ENCODE measurements at regions not wholly inside any gene's neighbourhood (a gene's known extent, or its start where the extent isn't known, plus 50 kb on each side); places are given as distances from the start of the nearest gene placed in this dataset.

- no peak for DNase-seq (ENCODE audit: low read depth)
These were observed 801.7 kb downstream of the BRD1 start for GRCh38 chr22:49025791-49026493.

DNA sequence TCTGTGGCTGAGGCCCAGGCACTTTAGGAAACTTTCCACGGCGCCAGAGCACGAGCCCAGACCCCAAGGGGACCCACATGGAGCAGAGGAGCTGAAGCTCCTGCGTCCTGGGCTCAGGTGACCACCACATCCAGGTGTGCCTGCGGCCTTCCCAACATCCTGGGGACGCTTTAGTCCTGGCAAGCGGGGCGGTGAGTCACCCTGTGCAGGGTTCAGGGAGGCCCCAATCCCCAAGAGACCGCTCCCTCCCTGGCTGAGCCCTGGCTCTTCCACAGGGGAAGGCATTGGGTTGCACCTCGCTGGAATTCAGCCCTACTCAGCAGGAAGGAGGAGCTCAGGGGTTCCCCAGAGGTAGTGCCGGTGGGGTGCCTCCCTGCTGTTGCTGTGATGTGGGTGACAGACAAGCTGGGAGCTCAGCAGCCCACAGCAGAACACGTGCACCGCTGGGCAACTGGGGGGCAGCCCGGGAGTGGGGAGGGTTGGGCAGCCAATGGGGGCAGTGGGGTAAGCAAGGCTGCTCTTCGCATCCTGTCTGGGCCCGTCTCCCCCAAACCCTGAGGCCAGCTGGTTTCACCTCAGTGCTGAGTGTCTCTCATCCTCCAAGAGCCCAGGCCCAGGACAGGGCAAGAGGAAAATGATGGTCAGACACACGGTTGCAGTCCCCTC lies 802.8 kb downstream of the BRD1 start:
- DNase-seq (ENCODE audit: low read depth), result no peak

DNA sequence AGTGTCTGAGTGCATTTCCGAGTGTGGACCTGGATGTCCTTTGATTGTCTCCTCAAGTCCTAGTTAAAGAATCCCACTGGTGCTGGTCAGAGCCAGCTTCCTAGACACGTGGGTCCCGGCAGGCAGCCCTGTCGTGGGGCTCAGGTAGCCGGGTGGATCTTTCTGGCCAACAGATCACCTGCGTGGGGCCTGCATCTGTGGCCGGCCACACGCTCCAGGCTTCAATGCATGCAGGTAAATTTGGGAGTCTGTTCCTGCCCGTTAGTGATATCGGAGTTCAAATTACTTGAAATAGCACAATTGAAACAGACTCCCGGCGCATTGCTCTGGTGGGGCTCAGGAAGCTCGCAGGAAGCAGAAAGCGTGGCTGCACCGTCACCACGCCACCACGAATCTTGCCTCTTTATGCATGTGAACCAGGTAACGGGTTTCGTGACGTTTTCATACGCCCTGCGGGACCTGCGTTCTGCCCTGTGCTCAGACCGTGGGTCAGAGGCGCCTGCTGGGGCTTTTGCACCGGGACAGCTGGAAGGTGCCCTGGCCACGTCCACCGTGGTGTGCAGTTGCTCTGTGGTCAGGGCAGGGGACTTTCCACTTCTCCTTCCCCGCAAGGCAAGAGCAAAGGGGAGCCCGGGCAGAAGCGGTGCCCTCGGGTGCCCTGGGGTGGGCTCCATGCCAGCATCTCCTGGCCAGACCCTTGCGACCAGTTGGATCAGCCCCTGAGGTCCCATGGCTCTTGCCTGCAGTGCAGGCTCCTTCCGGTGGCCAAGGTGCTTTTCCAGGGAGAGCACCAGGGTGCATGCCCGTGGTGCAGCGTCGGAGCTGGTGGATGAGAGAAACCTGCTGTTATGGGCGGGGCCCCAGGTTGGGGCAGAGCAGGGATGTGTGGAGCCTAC lies 803.5 kb downstream of the BRD1 start:
- no peak for DNase-seq (ENCODE audit: low read depth)

DNA sequence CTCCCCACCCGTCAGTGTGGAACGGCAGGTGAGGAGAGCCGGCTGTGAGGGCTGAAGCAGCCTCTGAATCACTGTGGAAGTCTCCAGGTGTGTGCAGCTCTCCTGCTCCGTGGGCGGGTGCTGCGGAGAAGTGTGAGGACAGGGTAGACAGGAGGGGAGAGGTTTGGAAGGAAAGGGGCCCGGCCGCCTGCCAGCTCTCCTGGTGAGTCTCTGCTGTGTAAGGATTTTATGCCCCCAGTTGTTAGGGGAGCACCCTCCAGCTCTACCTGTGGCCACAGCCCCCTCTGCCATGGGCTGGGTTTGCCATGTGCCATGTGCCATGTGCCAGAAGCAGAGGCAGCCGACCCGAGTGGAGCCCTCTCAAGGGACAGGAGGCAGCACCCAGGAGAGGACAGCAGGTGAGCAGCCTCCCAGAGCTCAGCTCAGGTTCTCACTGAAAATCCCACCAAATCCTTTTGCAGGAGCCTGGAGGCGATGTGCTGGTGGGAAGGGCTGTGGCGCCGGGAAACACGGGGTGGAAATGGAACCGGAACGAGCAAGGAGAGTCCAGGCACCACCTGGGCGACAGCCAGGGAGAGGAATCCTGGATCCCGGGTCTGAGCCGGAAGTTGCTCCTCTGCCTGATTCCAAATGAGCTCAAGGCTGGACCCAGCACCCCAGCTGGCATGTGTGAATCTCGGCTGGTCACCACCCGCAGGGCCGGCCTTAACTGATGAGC lies 804.4 kb downstream of the BRD1 start:
- no peak for DNase-seq (ENCODE audit: low read depth)

DNA sequence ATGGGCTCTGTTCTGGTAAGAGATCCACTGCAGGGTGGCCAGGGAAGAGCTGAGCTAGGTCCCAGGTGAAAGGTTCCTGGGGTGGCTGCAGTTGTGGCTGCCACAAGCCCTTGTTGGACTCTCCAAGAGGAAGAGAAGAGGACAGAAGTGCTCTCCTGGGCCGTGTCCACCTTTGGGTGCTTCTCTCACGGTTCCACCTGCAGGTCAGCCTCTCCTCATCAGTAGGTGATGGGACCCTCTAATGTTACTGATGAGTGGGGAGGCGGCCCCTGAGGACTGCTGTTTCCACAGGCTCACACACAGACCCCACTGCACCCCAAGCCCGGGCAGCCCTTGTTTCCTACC lies 804.9 kb downstream of the BRD1 start:
- DNase-seq (ENCODE audit: low read depth), result no peak

GRCh38 chr22:49021926-49022815 lies 805.5 kb downstream of the BRD1 start:
- no peak for DNase-seq (ENCODE audit: low read depth)

GRCh38 chr22:49021131-49021925 lies 806.3 kb downstream of the BRD1 start:
- DNase-seq (ENCODE audit: low read depth), result no peak

- no peak for DNase-seq (ENCODE audit: low read depth)
These were observed 807.6 kb downstream of the BRD1 start for GRCh38 chr22:49019737-49020713.

DNA sequence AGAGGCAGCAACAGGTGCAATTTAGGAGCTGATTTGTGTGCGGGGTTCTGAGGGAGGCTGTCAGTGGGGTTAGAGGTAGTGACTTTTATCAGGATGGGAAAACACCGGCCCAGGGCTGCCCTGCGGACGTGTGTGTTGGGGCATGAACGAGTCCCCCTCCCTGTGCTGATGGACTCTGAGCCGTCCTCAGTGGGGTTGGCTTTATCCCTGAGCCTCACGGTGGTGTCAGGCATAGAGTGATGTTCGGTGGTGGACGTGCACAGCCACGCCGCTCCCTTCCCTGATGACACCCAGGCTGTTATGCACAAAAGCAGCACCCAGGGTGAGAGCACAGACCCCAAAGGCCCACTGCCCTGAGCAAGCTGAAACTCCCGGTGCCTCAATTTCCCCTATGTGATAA lies 809.1 kb downstream of the BRD1 start:
- DNase-seq (ENCODE audit: low read depth), result no peak

DNA sequence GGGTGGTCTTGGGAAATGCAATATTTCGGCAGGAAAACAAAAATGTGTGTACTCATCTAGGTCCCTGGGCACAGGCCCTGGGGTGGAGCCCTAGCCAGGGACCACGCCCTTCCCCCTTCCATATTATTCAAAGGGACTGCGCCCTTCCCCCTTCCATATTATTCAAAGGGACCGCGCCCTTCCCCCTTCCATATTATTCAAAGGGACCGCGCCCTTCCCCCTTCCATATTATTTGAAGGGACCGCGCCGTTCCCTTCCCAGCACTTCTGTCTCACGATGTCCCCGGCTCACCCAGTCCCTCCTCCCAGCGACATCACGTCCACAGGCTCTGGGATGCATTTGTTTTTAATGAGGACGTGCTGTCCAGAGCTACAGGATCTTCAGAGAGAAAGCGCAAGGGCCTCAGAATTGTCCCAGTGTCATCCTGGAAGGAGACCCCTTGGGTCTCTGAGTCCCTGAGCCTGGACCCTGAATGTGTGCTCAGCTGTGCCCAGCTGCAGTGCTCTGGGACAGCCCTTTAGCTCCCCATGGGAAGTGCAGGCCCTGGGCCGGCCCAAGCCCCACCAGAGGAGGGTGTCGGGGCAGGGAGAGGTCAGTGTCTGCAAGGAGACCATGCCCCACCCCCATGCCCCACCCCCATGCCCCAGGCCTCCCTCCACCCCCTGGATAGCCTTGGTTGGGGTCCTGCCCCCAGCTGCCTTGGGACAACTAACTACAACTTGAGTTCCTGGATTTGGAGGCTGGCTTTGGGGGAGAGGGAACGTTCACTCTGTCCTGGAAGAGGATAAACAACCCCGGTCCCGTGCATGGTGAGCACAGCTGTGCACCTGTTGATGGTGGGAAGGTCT lies 810.0 kb downstream of the BRD1 start:
- DNase-seq (ENCODE audit: low read depth), result no peak

GRCh38 chr22:49016909-49017481 lies 810.7 kb downstream of the BRD1 start:
- DNase-seq (ENCODE audit: low read depth), result no peak

DNA sequence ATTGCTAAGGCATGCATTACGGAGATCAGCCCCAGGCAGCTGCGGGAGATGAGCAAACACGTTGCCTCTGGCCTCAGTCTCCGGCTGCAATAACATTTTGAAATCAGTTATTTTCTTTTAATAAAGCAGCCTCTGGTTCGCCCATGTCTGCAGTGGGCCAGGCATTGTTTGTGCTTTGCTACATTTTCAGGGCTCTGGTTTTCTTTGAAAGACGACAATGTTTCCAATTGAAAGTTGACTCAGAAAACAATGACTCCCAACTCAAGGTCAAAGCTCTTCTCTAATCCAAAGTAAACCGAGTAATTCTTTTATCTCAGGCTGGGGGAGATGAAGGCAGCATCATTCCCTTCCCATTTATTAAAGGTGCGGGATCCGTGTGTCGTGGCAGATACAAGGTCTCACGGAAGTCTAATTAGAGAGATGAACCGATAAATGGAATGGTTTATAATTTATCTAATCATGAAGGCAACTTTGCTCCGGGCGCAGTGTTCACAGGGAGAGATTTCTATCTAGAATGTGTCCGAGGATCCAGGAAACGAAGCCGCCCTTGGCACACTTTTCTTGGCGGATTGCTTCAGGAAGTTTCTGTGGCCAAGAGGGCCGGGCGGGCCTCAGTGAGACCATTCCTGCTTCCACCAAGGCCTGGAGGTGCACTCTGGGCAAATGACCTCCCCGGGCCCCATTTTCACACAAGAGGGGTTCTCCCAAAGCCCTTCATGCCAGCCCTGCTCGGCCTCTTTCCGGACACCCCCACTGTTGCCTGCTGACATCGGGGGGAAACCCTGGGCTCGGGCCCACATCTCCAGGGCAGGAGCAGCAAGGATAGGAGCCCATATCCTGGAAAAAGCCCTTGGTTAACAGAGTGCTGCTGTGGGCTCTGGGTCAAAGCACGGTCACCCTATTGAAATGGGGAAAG lies 811.4 kb downstream of the BRD1 start:
- no peak for DNase-seq (ENCODE audit: low read depth)

DNA sequence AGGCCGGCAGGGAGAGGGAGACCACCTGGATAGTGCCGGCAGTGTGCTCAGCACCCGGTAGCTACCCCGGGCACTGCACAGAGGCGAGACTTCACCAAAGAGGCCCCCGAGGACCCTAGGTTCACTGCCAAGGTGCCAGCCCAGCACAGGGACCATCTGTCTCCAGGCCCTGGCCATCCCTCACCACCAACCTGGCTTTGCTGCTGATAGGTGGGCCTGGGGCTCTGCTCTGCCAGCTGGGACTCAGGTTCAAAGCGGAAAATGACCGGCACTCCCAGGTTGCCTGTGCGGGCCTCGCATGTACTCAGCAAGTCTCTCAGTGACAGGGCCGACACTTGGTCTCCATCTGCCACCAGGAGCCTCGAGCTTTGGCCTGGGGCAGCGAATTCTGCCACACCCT lies 812.2 kb downstream of the BRD1 start:
- DNase-seq (ENCODE audit: low read depth), result no peak

DNA sequence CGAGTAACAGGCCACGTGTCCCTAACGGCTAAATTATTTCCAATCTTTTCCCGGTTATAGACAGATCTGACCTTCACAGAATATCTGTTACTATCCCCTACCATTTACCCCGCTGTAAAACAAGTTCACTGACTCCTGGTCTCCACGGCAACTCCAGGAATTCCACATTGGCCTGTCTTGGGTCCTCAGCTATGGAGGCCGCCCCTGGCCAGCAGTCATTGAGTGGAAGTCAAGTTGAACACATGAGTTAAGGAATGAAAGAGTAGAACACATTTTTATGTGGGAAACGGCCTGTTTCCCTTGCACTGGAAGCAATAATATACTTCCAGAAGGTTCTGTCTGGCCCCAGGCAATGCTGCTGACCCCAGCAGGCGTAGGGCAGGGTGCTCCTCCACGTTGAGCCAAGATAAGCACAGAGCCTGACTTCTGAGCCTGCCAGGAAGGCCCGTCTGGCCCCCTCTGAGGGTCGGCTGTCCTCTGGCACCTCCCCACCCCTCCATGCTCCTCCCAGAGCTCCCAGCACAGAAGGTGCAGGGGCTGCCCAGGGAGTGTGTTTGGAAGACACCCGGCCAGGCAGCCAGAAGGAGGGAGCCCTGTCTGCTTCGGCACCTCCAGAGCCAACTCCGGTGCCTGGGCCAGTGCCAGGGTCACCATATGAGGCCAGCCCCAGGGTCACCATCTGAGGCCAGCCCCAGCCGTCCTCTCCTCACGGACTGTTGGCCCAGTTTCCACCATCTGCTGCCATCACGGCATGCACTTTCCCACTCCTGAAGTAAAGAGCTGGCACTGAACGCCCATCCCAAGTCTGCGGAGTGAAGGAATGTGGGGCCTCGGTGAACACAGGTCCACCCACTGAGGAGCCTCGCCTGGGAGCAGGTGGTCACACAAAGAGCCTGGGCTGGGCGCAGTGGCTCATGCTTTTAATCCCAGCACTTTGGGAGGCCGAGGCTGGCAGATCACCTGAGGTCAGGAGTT lies 813.2 kb downstream of the BRD1 start:
- no peak for DNase-seq (ENCODE audit: low read depth)

GRCh38 chr22:49013707-49014106 lies 814.0 kb downstream of the BRD1 start:
- no peak for DNase-seq (ENCODE audit: low read depth)

Data from stimulated activated CD8-positive, alpha-beta memory T cell treated with anti-CD3 and anti-CD28 coated beads, Interleukin-12 subunit alpha, Interleukin-12 subunit beta, amount 100 ng/mL, for 1 hour (primary cell).